PFSK-1 (cell line): ENCODE measurements at regions not wholly inside any gene's neighbourhood (a gene's known extent, or its start where the extent isn't known, plus 50 kb on each side); places are given as distances from the start of the nearest gene placed in this dataset.

Experiments used
- FOXP2 ChIP-seq: optimal IDR thresholded peaks from 2 replicates; pipeline ENCODE3; 2011; ENCODE audit warnings: borderline replicate concordance, control low read depth, inconsistent platforms; ENCODE audit not compliant: insufficient read depth; ENCODE audit errors: extremely low read length, extremely low read depth
- POLR2AphosphoS5 ChIP-seq: IDR thresholded peaks from 2 replicates; pipeline ENCODE4 v1.6.1; 2012; ENCODE audit warnings: low read depth, mild to moderate bottlenecking, control low read depth, low read length, moderate library complexity
- SIN3A ChIP-seq: IDR thresholded peaks from 2 replicates; pipeline ENCODE4 v1.6.1; 2012; ENCODE audit warnings: mild to moderate bottlenecking, low read length, moderate library complexity, borderline replicate concordance; ENCODE audit not compliant: insufficient read depth
- TAF1 ChIP-seq: IDR thresholded peaks from 2 replicates; pipeline ENCODE4 v1.6.1; 2012; ENCODE audit warnings: low read length, control low read depth, borderline replicate concordance; ENCODE audit not compliant: insufficient read depth
- TF ChIP-seq, protein P1 (sequence below), 2 experiments: IDR thresholded peaks; 2 replicates each; pipeline versions ENCODE4 v1.6.1 to v1.8.0; 2011 to 2012; ENCODE audit warnings: low read depth in 2 of 2, low read length in 2 of 2, control low read depth in 1 of 2, inconsistent platforms in 1 of 2, mild to moderate bottlenecking in 1 of 2, moderate library complexity in 1 of 2; ENCODE audit not compliant: insufficient read depth in 1 of 2

DNA sequence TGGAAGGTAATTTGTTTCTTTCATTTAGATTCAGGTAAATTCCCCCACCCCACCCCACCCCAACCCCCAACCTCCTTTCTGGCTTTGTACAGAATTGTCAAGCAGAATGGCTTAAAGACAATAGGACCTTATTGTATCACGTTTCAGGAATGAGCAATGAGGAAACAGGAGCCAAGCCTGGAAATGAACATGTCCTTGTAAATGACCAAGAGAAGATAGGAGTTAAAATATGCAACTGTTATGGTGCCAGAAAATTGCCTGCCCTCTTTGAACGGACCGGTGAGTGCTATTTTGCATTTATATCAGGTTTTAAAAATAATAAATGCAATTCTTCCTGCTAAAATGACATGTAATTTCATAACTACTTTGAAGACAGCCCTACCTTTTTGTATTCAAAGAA lies 141.6 kb upstream of the PELI2 start:
- TF ChIP-seq, protein P1, sequence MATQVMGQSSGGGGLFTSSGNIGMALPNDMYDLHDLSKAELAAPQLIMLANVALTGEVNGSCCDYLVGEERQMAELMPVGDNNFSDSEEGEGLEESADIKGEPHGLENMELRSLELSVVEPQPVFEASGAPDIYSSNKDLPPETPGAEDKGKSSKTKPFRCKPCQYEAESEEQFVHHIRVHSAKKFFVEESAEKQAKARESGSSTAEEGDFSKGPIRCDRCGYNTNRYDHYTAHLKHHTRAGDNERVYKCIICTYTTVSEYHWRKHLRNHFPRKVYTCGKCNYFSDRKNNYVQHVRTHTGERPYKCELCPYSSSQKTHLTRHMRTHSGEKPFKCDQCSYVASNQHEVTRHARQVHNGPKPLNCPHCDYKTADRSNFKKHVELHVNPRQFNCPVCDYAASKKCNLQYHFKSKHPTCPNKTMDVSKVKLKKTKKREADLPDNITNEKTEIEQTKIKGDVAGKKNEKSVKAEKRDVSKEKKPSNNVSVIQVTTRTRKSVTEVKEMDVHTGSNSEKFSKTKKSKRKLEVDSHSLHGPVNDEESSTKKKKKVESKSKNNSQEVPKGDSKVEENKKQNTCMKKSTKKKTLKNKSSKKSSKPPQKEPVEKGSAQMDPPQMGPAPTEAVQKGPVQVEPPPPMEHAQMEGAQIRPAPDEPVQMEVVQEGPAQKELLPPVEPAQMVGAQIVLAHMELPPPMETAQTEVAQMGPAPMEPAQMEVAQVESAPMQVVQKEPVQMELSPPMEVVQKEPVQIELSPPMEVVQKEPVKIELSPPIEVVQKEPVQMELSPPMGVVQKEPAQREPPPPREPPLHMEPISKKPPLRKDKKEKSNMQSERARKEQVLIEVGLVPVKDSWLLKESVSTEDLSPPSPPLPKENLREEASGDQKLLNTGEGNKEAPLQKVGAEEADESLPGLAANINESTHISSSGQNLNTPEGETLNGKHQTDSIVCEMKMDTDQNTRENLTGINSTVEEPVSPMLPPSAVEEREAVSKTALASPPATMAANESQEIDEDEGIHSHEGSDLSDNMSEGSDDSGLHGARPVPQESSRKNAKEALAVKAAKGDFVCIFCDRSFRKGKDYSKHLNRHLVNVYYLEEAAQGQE (IDR thresholded peaks at IDR 0.05; ENCODE audit: insufficient read depth in 1 of 2, low read depth in 2 of 2, low read length in 2 of 2), result no peak
- TF ChIP-seq FOXP2 (no peak), SIN3A (no peak), TAF1 (no peak), POLR2AphosphoS5 (no peak)

GRCh38 chr14:55977392-55978150 lies 140.6 kb upstream of the PELI2 start:
- no peak for TF ChIP-seq FOXP2
- no peak for TF ChIP-seq TAF1
- no peak for TF ChIP-seq SIN3A
- TF ChIP-seq, protein P1 (IDR thresholded peaks at IDR 0.05; ENCODE audit: insufficient read depth in 1 of 2, low read depth in 2 of 2, low read length in 2 of 2), result no peak
- TF ChIP-seq POLR2AphosphoS5, result no peak

GRCh38 chr14:55979096-55979495 lies 139.1 kb upstream of the PELI2 start:
- TF ChIP-seq, protein P1 (IDR thresholded peaks at IDR 0.05; ENCODE audit: insufficient read depth in 1 of 2, low read depth in 2 of 2, low read length in 2 of 2), result no peak
- TF ChIP-seq FOXP2, result no peak
- no peak for TF ChIP-seq TAF1
- TF ChIP-seq SIN3A, result no peak
- TF ChIP-seq POLR2AphosphoS5, result no peak

DNA sequence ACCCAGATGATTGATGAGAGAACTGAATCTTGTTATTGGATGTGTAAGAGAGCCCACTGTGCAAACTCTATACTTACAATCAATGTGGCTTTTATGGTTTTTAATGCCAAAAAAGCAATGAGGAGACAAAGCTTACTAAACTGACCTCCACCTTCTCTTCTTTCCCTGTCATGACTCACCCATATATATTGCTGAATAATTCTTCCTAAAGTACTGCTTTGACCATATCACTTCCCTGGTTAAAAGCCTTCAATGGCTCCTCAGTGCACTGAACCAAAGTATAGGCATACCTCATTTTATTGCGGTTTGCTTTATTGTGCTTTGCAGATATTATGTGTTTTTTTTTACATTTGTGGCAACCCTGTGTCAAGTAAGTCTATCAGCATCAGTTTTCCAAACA lies 138.4 kb upstream of the PELI2 start:
- TF ChIP-seq POLR2AphosphoS5, result no peak
- TF ChIP-seq, protein P1 (IDR thresholded peaks at IDR 0.05; ENCODE audit: insufficient read depth in 1 of 2, low read depth in 2 of 2, low read length in 2 of 2), result no peak
- no peak for TF ChIP-seq TAF1
- no peak for TF ChIP-seq SIN3A
- no peak for TF ChIP-seq FOXP2

DNA sequence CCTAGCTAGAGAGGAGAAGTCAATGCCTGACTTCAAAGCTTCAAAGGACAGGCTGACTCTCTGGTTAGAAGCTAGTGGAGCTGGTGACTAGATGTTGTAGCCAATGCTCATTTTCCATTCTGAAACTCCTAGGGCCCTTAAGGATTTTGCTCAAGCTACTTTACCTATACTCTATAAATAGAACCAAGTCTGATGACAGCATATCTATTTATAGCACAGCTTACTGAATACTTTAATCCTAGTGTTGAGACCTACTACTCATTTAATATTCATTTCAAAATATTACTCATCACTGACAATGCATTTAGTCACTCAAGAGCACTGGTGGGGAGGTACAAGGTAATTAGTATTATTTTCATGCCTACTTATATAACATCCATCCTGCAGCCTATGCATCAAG lies 137.2 kb upstream of the PELI2 start:
- TF ChIP-seq POLR2AphosphoS5 (no peak), TAF1 (no peak), FOXP2 (no peak), SIN3A (no peak)
- TF ChIP-seq, protein P1 (IDR thresholded peaks at IDR 0.05; ENCODE audit: insufficient read depth in 1 of 2, low read depth in 2 of 2, low read length in 2 of 2), result no peak
